Skeletal muscle cell (primary cell): ENCODE measurements at regions not wholly inside any gene's neighbourhood (a gene's known extent, or its start where the extent isn't known, plus 50 kb on each side); places are given as distances from the start of the nearest gene placed in this dataset.
A peak's percentile ranks its signal among the peaks of the same experiment; 100 is the strongest.

ENCODE experiments used
- DNase-seq: peaks from one replicate; pipeline ENCODE4 v3.0.0-alpha.2; 2010; ENCODE audit warnings: low read depth
- H3K4me3 ChIP-seq: 2 replicates; pipeline ENCODE4 v1.5.1; 2011; ENCODE audit warnings: low read depth, mild to moderate bottlenecking, control low read depth, low read length, moderate library complexity

- no peak overlapping the region for H3K4me3 ChIP-seq
- no peak for DNase-seq
These were observed 98.5 kb upstream of the C3orf80 start for GRCh38 chr3:160126761-160127160.

DNA sequence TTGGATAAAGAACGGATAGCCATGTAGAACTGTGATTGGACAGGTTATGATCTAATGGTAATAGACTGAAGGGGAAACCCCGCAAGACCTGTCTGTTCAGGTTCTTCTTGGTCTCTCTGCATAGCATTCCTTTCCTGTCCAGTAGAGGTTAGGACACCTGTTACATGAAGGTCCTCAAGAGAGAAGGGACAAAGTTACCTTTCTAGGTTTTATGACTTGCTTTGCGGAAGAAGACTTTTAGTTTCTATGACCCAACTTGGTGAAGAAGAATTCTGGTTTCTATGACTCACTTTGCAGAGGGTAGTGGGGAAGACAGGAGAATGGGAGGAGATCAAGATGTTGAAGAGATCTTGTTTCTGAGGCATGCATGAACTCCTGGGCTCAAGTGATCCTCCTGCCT lies 97.9 kb upstream of the C3orf80 start:
- H3K4me3 ChIP-seq, result no peak overlapping the region
- DNase-seq, result no peak

GRCh38 chr3:160128056-160128455 lies 97.2 kb upstream of the C3orf80 start:
- no peak for DNase-seq
- H3K4me3 ChIP-seq, result no peak overlapping the region

- DNase-seq, result peak; percentile 94
These were observed 95.7 kb upstream of the C3orf80 start for GRCh38 chr3:160129459-160130061.

DNA sequence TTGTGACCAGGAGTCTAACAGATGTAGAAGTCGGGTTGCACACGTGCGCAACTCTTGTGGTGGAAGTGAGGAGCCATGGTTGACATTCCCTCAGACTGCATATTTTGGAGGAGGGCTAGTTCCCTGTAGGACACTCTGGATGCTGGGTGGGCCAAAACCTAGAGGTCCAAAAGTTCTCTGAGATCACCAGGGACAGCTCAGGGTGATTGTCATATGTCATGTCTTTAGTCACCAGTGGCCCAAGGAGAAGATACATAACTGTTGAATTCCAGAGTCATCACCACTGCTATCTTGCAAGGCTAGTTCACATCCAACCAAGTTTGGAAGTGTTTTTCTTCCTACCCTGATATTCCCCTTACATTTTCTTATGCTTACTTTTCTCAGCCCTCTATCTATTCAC lies 95.2 kb upstream of the C3orf80 start:
- H3K4me3 ChIP-seq, result no peak overlapping the region
- no peak for DNase-seq

More at GRCh38 chr3:160129459-160130061, 95.7 kb upstream of the C3orf80 start:
- H3K4me3 ChIP-seq, result no peak overlapping the region

DNA sequence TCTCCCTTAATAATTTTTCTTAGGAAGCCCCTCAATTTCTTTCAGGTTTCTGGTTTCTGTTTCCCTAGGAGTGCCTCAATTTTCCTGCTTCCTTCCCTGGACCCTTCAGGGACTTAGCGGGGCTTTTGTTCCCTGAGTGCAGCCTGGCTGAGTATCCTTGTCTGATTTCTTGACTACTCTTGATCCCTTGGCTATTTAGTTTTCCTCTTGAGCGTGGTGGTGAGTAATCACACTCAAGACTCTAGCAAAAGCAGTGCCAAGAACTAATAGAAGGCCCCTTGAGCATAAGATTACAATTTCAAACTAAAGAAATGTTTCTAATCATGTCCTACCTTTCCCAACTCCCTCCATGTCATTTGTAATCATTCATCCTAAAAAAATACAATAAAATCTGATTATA lies 94.3 kb upstream of the C3orf80 start:
- no peak overlapping the region for H3K4me3 ChIP-seq
- peak; percentile 72 for DNase-seq

GRCh38 chr3:160132226-160132625 lies 93.0 kb upstream of the C3orf80 start:
- no peak overlapping the region for H3K4me3 ChIP-seq
- no peak for DNase-seq

DNA sequence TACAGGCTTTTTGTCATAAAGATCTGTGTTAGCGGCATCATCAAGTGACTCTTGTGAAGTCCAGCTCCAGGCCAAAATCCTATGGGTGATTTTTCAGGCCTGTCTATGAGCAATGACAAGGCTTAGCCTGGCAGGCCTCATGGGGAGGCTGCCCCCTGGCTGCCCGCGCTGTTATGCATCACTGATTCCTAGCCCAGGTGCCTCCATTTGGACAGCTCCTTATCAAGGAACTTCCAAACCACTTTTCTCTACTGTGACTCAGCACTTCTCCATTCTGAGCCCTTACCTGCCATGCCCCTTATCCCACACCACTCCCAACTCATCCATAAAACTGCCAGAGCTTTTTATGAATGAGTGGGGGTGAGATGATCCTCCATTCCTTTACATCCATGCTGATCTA lies 91.5 kb upstream of the C3orf80 start:
- H3K4me3 ChIP-seq, result no peak overlapping the region
- DNase-seq, result no peak

- no peak overlapping the region for H3K4me3 ChIP-seq
- no peak for DNase-seq
These were observed 90.8 kb upstream of the C3orf80 start for GRCh38 chr3:160134454-160134853.

- no peak overlapping the region for H3K4me3 ChIP-seq
- peak; percentile 70 for DNase-seq
These were observed 90.3 kb upstream of the C3orf80 start for GRCh38 chr3:160134964-160135363.

DNA sequence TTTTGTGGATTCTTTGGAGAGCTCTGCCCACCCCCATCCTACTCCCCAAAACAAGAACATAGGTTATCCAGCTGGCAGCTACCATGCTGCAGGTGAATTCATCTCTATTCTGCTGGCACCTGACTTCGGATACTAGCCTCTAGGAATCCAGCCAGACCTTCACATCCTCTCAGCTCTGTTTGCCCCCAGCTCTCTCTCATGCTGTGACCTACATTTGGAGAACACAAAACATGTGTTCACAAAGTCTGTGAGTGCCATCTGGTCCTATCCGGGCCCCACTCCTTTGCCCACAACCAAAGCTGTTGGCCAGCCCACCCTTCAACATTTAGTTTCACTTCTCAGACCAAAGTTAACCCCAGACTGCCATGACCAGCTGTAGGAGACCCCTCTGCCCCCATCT lies 89.4 kb upstream of the C3orf80 start:
- H3K4me3 ChIP-seq, result no peak overlapping the region
- DNase-seq, result no peak

- DNase-seq, result no peak
- no peak overlapping the region for H3K4me3 ChIP-seq
These were observed 88.8 kb upstream of the C3orf80 start for GRCh38 chr3:160136421-160136820.

DNA sequence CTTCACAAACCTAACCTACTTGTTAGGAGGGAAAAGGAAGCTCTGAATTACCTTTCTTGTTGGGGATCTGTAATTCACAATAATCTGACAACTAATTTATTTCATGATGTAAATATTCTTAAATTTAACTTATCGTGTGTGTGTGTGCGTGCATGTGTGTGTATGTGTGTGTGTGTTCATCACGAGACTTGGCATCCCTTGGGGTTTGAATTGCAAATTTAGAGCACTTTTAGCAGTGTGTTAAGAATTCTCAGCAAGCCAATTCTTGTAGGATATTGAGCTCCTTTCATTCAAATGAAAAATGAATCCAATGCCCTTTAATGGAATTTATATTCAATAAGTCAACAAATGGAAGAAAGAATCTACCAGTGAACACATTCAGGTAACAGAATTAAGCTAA lies 85.9 kb upstream of the C3orf80 start:
- DNase-seq, result no peak
- H3K4me3 ChIP-seq, result no peak overlapping the region

DNA sequence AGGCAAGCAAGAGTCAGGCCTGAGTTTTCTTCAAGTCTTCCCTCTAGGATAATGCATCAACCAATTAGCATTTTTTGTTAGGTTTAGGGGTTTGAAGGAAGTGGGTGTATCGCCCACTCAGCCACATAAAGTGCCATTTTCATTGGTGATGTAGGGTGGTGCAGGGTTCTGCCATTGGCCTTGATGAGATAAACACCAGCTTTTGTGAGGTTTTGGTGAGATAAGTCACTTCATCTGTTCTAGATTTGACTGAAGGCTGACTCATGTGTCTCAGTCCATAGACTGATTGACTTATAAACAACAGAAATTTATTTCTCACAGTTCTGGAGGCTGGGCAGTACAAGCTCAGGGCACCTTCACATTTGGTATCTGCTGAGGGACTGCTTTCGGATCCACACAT lies 84.5 kb upstream of the C3orf80 start:
- no peak for DNase-seq
- H3K4me3 ChIP-seq, result no peak overlapping the region

DNA sequence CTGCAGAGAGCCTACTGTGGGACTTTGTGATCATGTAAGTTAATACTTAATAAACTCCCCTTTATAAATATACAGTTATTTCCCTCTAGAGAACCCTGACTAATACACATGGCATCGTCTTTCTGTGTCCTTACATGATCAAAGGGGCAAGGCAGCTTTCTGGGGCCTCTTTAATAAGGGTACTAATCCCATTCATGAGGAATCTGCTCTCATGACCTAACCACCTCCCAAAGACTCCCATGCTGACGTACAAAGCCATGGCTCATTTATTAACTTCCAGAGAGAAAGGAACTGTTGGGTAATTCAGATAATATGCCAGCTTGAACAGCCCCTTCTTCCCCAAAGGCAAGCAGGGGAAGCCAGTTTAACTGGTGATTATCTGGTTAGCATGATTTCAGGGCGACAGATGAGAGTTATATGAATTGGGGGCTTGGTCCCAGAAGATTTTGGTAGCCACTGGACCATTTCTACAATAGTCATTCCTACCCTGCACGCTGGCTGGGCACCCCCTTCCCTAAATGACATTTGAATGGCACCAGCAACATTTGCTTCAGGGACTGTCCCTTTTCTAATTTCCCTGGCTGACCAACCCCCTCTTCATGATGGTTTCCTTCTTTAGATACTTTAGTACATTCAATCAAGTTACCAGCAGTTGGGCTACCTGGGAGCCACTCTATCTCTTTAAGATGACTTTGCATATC lies 83.6 kb upstream of the C3orf80 start:
- peak; percentile 32 for DNase-seq
- H3K4me3 ChIP-seq, result no peak overlapping the region

DNA sequence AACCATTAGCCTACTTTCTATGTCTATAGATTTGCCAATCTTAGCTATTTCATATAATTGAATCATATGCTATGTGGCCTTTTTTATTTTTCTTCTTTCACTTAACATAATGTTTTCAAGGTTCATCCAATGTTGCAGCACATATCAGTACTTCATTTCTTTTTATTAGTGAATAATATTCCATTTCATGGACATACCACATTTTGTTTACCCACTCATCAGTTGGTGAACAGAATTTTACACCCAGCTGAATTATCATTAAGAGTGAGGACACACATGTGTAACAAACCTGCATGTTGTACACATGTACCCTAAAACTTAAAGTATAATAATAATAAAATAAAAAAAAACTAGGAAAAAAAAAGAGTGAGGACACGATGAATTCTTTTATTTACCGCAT lies 81.7 kb upstream of the C3orf80 start:
- H3K4me3 ChIP-seq, result no peak overlapping the region
- DNase-seq, result no peak

- H3K4me3 ChIP-seq, result no peak overlapping the region
- no peak for DNase-seq
These were observed 75.2 kb upstream of the C3orf80 start for GRCh38 chr3:160150066-160150465.

GRCh38 chr3:160150525-160150924 lies 74.7 kb upstream of the C3orf80 start:
- peak; percentile 44 for DNase-seq
- no peak overlapping the region for H3K4me3 ChIP-seq

DNA sequence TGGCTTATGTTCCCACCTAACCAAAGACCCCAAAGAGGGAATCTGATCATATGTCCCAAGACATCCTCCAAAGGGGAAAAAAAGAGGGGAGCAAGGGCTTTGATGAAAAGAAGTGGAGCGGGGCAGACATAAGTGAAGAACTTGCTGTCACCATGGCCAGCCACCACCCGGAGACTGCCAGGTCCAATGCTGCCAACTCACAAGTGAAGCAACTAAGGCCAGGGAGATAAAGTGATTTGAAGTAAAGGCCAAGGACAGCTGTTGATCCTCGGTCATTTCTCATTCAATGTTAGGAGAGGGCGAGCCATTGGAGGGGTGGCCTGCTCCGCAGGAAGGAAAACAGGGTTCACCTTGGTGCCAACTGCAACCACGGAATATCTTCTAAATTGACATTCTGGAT lies 72.6 kb upstream of the C3orf80 start:
- H3K4me3 ChIP-seq, result no peak overlapping the region
- no peak for DNase-seq

- H3K4me3 ChIP-seq, result no peak overlapping the region
- DNase-seq, result no peak
These were observed 71.2 kb upstream of the C3orf80 start for GRCh38 chr3:160154033-160154432.

GRCh38 chr3:160154596-160154995 lies 70.6 kb upstream of the C3orf80 start:
- no peak for DNase-seq
- H3K4me3 ChIP-seq, result no peak overlapping the region
